Smooth muscle cell (in vitro differentiated cells): ENCODE measurements at regions not wholly inside any gene's neighbourhood (a gene's known extent, or its start where the extent isn't known, plus 50 kb on each side); places are given as distances from the start of the nearest gene placed in this dataset.
A peak's percentile ranks its signal among the peaks of the same experiment; 100 is the strongest.

ENCODE experiments used
- DNase-seq: peaks from one replicate; lab custom pipeline; 2025; ENCODE audit not compliant: unreplicated experiment; lab: John Stamatoyannopoulos, UW
- H2AFZ ChIP-seq: fragments of 200-600 bp; sonication (generic); 2 replicates; pipeline ENCODE4 v1.6.0; 2016; ENCODE audit warnings: antibody characterized with exemption, low read depth, mild to moderate bottlenecking
- H3F3A ChIP-seq: fragments of 200-600 bp; sonication (generic); 2 replicates; pipeline ENCODE4 v1.6.0; 2017; ENCODE audit warnings: antibody characterized with exemption, low read depth
- H3K27ac ChIP-seq: fragments of 200-600 bp; sonication (generic); 2 replicates; pipeline ENCODE4 v1.5.1; 2016; ENCODE audit warnings: low read depth, mild to moderate bottlenecking
- H3K27me3 ChIP-seq: fragments of 200-600 bp; sonication (generic); 2 replicates; pipeline ENCODE4 v1.6.1; 2016; ENCODE audit warnings: low read depth, mild to moderate bottlenecking
- H3K36me3 ChIP-seq: fragments of 200-600 bp; sonication (generic); 2 replicates; pipeline ENCODE4 v1.5.1; 2016; ENCODE audit warnings: low read depth
- H3K4me1 ChIP-seq: fragments of 200-600 bp; sonication (generic); 2 replicates; pipeline ENCODE4 v1.5.1; 2016; ENCODE audit warnings: low read depth
- H3K4me2 ChIP-seq: fragments of 200-600 bp; sonication (generic); 2 replicates; pipeline ENCODE4 v1.6.0; 2016; ENCODE audit warnings: mild to moderate bottlenecking
- H3K4me3 ChIP-seq: fragments of 200-600 bp; sonication (generic); 2 replicates; pipeline ENCODE4 v1.5.1; 2016; ENCODE audit warnings: mild to moderate bottlenecking
- H3K79me2 ChIP-seq: fragments of 200-600 bp; sonication (generic); 2 replicates; pipeline ENCODE4 v1.6.0; 2016; ENCODE audit warnings: low read depth, mild to moderate bottlenecking
- H3K9ac ChIP-seq: fragments of 200-600 bp; sonication (generic); 2 replicates; pipeline ENCODE4 v1.6.0; 2016; ENCODE audit warnings: low read depth
- H3K9me3 ChIP-seq: fragments of 200-600 bp; sonication (generic); replicated peaks from 2 replicates; pipeline ENCODE4 v1.5.1; 2016; ENCODE audit warnings: low read depth
- H4K20me1 ChIP-seq: fragments of 200-600 bp; sonication (generic); 2 replicates; pipeline ENCODE4 v1.6.0; 2016; ENCODE audit warnings: low read depth
- CTCF ChIP-seq: fragments of 200-600 bp; sonication (generic); IDR thresholded peaks from 2 replicates; pipeline ENCODE4 v1.5.1; 2017; ENCODE audit warnings: borderline replicate concordance, mild to moderate bottlenecking, antibody characterized with exemption; ENCODE audit not compliant: insufficient read depth, poor library complexity, severe bottlenecking
- WGBS: methylation state at CpG from one replicate; pipeline ENCODE4 v1.1.7; 2016; ENCODE audit warnings: low lambda C conversion rate; 5-methylcytosine and 5-hydroxymethylcytosine counted together

GRCh38 chr11:23976841-23977271 is 520.0 kb upstream of the LUZP2 start:
- H3K4me2 ChIP-seq = peak overlapping the region; percentile 30
- no peaks in the 10 kb centered on the region for H3F3A ChIP-seq
- TF ChIP-seq CTCF = no peak
- H4K20me1 ChIP-seq = no peaks in the 10 kb centered on the region
- no peaks in the 10 kb centered on the region for H3K79me2 ChIP-seq
- peak overlapping the region; percentile 25 for H3K27ac ChIP-seq
- H3K4me1 ChIP-seq = peaks cover 4% of the 10 kb centered on the region
- no peak overlapping the region for H3K4me3 ChIP-seq
- H3K9ac ChIP-seq = no peak overlapping the region
- no peak for DNase-seq
- H2AFZ ChIP-seq = peak overlapping the region; percentile 64
- no peaks in the 10 kb centered on the region for H3K36me3 ChIP-seq
- no peaks in the 10 kb centered on the region for H3K27me3 ChIP-seq
- H3K9me3 ChIP-seq = no peaks in the 10 kb centered on the region

GRCh38 chr11:23988381-23989006 is 508.4 kb upstream of the LUZP2 start:
- H3F3A ChIP-seq = no peaks in the 10 kb centered on the region
- 30% methylated on average over 1 of the region's 1 CpG for WGBS
- peak overlapping the region; percentile 26 for H2AFZ ChIP-seq
- no peak overlapping the region for H3K9ac ChIP-seq
- no peaks in the 10 kb centered on the region for H3K36me3 ChIP-seq
- H3K27me3 ChIP-seq = no peaks in the 10 kb centered on the region
- no peak for TF ChIP-seq CTCF
- no peaks in the 10 kb centered on the region for H3K9me3 ChIP-seq
- no peak overlapping the region for H3K4me2 ChIP-seq
- H3K27ac ChIP-seq = no peak overlapping the region
- H4K20me1 ChIP-seq = no peaks in the 10 kb centered on the region
- H3K79me2 ChIP-seq = no peaks in the 10 kb centered on the region
- H3K4me1 ChIP-seq = peaks cover 32% of the 10 kb centered on the region
- DNase-seq = no peak
- H3K4me3 ChIP-seq = no peak overlapping the region

- TF ChIP-seq CTCF = no peak
- no peak for DNase-seq
These were observed 506.3 kb upstream of the LUZP2 start for GRCh38 chr11:23990346-23991164.

More at GRCh38 chr11:23990346-23991164, 506.3 kb upstream of the LUZP2 start:
- Histone ChIP-seq H3K4me2 (peak overlapping the region; percentile 58), H2AFZ (peak overlapping the region; percentile 85), H3K79me2 (no peaks in the 10 kb centered on the region), H3K4me3 (no peak overlapping the region), H3K9ac (no peak overlapping the region), H3K9me3 (no peaks in the 10 kb centered on the region), H3K27ac (no peak overlapping the region), H3K27me3 (no peaks in the 10 kb centered on the region), H3F3A (no peaks in the 10 kb centered on the region), H3K36me3 (no peaks in the 10 kb centered on the region), H3K4me1 (peaks cover 32% of the 10 kb centered on the region), H4K20me1 (no peaks in the 10 kb centered on the region)
- 65% methylated on average over 2 of the region's 2 CpGs for WGBS
